ENCODE measurements at regions not wholly inside any gene's neighbourhood (a gene's known extent, or its start where the extent isn't known, plus 50 kb on each side); places are given as distances from the start of the nearest gene placed in this dataset.
A peak's percentile ranks its signal among the peaks of the same experiment; 100 is the strongest.

- peak; percentile 86 for TF ChIP-seq CTCF (conservative IDR thresholded peaks at IDR 0.05; ENCODE audit: low read depth, low read length)
- no peak for TF ChIP-seq EZH2 (IDR thresholded peaks at IDR 0.05; ENCODE audit: low read length, unreplicated experiment)
Observed at GRCh38 chr6:18323935-18324705, 59.8 kb upstream of the DEK start.
